CD4-positive, alpha-beta T cell (primary cell): ENCODE measurements at regions not wholly inside any gene's neighbourhood (a gene's known extent, or its start where the extent isn't known, plus 50 kb on each side); places are given as distances from the start of the nearest gene placed in this dataset.

Experiments
- ATAC-seq: fragments of 200-7000 bp; cut with Tn5 transposase; one replicate; pipeline ENCODE4 v1.10.0; 2022; ENCODE audit warnings: mild to moderate bottlenecking; ENCODE audit not compliant: poor library complexity
- CTCF ChIA-PET: fragments of 350-600 bp; sonication (Branson Sonifier 250); formaldehyde crosslinking; loops from one replicate; lab custom pipeline; 2021; ENCODE audit warnings: antibody characterized with exemption, inconsistent platforms; lab: Charles Lee
- POLR2A ChIA-PET: fragments of 350-600 bp; sonication (Branson Sonifier 250); formaldehyde crosslinking; loops from one replicate; lab custom pipeline; 2021; ENCODE audit warnings: antibody characterized with exemption, inconsistent platforms; lab: Charles Lee
- DNase-seq, 14 experiments: peaks; one replicate each; pipeline ENCODE4 v3.0.0-alpha.2; 2013 to 2020; ENCODE audit warnings: mixed read lengths in 2 of 14
- H3K27ac ChIP-seq, 2 donors: one replicate each; pipeline versions ENCODE4 v1.5.1 to v1.7.0; 2013; ENCODE audit warnings: low read length in 2 of 2, low read depth in 1 of 2, mild to moderate bottlenecking in 1 of 2
- H3K27me3 ChIP-seq, 2 experiments: 1 replicate in 1 of 2; 2 replicates in 1 of 2; pipeline versions ENCODE4 v1.6.1 to v1.7.0; 2013; ENCODE audit warnings: low read length in 2 of 2, control low read depth in 1 of 2, mild to moderate bottlenecking in 1 of 2, moderate library complexity in 1 of 2; ENCODE audit not compliant: insufficient read depth in 2 of 2, control insufficient read depth in 1 of 2
- H3K36me3 ChIP-seq: one replicate; pipeline ENCODE4 v1.6.1; 2013; ENCODE audit warnings: low read length, control low read depth; ENCODE audit not compliant: insufficient read depth
- H3K4me1 ChIP-seq: one replicate; pipeline ENCODE4 v1.6.1; 2013; ENCODE audit warnings: low read length, control low read depth; ENCODE audit not compliant: insufficient read depth
- H3K4me3 ChIP-seq: one replicate; pipeline ENCODE4 v1.5.1; 2013; ENCODE audit warnings: mild to moderate bottlenecking, low read length, moderate library complexity
- H3K9me3 ChIP-seq, 2 experiments: 1 replicate in 1 of 2; 2 replicates in 1 of 2; pipeline versions ENCODE4 v1.6.1 to v1.7.0; 2013; ENCODE audit warnings: low read length in 2 of 2, mild to moderate bottlenecking in 2 of 2, control low read depth in 1 of 2, moderate library complexity in 1 of 2; ENCODE audit not compliant: control insufficient read depth in 1 of 2, insufficient read depth in 1 of 2
- H3K27ac Mint-ChIP-seq: one replicate; pipeline ENCODE4 v1.8.0; 2020; ENCODE audit warnings: mixed read lengths
- H3K27me3 Mint-ChIP-seq: one replicate; pipeline ENCODE4 v1.8.0; 2021; ENCODE audit warnings: mixed read lengths
- H3K36me3 Mint-ChIP-seq: one replicate; pipeline ENCODE4 v1.8.0; 2021; ENCODE audit warnings: low read depth, mixed read lengths
- H3K4me1 Mint-ChIP-seq: one replicate; pipeline ENCODE4 v1.8.0; 2021; ENCODE audit warnings: low read depth, mixed read lengths
- H3K4me3 Mint-ChIP-seq: one replicate; pipeline ENCODE4 v1.8.0; 2020; ENCODE audit warnings: mild to moderate bottlenecking, mixed read lengths
- H3K9me3 Mint-ChIP-seq: one replicate; pipeline ENCODE4 v1.8.0; 2020; ENCODE audit warnings: mixed read lengths
- intact Hi-C, 2 experiments: fragments of 100-400 bp; cut with DNase I in 1 of 2; cut with micrococcal nuclease in 1 of 2; formaldehyde crosslinking; loops; one replicate each; pipeline versions ENCODE4 v1.15.1 to v1.9.0; 2023 to 2025; cut with DNase I, micrococcal nuclease
- TF ChIP-seq, protein P1 (sequence below): fragments of 200-600 bp; IDR thresholded peaks from one replicate; pipeline ENCODE4 v1.8.0; 2022; ENCODE audit warnings: antibody characterized with exemption, mild to moderate bottlenecking

DNA sequence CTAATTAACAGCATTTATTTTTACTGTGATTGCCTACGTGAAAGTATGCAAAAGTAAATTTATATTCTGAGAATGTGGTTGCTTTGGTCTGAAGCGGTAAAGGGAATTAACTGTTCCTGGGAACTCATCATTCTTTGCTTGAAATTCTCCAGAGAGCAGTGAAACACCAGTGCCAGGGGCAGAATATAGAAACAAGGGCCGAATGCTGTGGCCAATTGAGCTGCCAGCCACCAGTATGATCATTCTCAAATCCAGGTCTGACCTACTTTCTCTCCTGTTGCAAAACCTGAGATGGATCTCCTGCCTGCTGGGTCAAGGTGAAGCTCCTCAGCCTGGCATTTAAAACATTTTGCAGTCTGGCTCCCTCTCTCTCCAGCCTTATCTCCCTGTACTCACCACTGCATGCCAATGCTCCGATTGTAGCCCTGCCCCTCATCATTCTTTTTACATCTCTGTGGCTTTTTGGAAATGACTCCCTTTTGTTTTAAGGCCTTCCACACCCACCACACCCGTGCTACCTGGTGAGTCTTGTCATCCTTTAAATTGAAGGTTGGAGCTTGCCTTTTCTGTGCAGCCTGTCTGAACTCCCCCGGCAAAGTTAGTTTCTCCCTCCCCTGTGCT, 94.5 kb upstream of the TMEM178A start:
- Mint-ChIP-seq H3K36me3 (no peaks in the 10 kb centered on the region), H3K9me3 (peaks cover 2% of the 10 kb centered on the region), H3K27me3 (no peaks in the 10 kb centered on the region), H3K4me1 (no peaks in the 10 kb centered on the region), H3K27ac (no peak overlapping the region), H3K4me3 (no peak overlapping the region)
- DNase-seq (no peak), ATAC-seq (no peak)
- ChIA-PET CTCF (interaction anchor here (0.6 kb wide), 1 partner anchor 1429 kb away, joined by 3 read pairs; no protein-coding TSS in a partner anchor), POLR2A (no interaction called here)
- Histone ChIP-seq H3K9me3 (no peaks in the 10 kb centered on the region), H3K27ac (no peak overlapping the region), H3K4me1 (no peaks in the 10 kb centered on the region), H3K27me3 (no peaks in the 10 kb centered on the region), H3K4me3 (no peak overlapping the region), H3K36me3 (no peaks in the 10 kb centered on the region)
- intact Hi-C loops = no loop called here
- TF ChIP-seq, protein P1, sequence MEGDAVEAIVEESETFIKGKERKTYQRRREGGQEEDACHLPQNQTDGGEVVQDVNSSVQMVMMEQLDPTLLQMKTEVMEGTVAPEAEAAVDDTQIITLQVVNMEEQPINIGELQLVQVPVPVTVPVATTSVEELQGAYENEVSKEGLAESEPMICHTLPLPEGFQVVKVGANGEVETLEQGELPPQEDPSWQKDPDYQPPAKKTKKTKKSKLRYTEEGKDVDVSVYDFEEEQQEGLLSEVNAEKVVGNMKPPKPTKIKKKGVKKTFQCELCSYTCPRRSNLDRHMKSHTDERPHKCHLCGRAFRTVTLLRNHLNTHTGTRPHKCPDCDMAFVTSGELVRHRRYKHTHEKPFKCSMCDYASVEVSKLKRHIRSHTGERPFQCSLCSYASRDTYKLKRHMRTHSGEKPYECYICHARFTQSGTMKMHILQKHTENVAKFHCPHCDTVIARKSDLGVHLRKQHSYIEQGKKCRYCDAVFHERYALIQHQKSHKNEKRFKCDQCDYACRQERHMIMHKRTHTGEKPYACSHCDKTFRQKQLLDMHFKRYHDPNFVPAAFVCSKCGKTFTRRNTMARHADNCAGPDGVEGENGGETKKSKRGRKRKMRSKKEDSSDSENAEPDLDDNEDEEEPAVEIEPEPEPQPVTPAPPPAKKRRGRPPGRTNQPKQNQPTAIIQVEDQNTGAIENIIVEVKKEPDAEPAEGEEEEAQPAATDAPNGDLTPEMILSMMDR = no peak

DNA sequence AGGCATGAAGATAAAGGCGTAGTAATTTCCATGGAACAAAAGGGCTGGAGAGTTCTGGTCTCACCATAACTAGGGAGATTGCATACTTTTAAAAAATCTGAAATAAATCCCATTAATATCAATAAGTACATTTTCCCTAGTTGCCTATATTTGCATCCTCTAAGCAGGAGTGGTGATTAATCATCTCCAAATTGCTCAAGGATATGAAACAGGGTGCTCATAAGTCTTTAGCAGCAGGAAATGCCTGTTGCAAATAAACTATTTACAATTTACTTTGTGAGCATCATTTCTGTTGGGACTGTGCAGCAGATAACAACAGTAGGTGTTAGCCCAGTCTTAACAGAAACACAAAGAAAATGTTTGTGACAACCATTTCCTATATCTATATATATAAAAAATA, 92.4 kb upstream of the TMEM178A start:
- no peak overlapping the region for H3K4me3 ChIP-seq
- TF ChIP-seq, protein P1 = no peak
- intact Hi-C loops = no loop called here
- POLR2A ChIA-PET = no interaction called here
- Mint-ChIP-seq H3K27me3 (no peaks in the 10 kb centered on the region), H3K9me3 (peaks cover 3% of the 10 kb centered on the region), H3K27ac (no peak overlapping the region), H3K4me3 (no peak overlapping the region), H3K4me1 (no peaks in the 10 kb centered on the region), H3K36me3 (no peaks in the 10 kb centered on the region)
- no peaks in the 10 kb centered on the region for H3K4me1 ChIP-seq
- CTCF ChIA-PET = interaction anchor here (0.6 kb wide), 1 partner anchor 281 kb away, joined by 3 read pairs; no protein-coding TSS in a partner anchor
- H3K27ac ChIP-seq = no peak overlapping the region
- ATAC-seq (no peak), DNase-seq (no peak)
- H3K9me3 ChIP-seq = no peaks in the 10 kb centered on the region
- no peaks in the 10 kb centered on the region for H3K27me3 ChIP-seq
- no peaks in the 10 kb centered on the region for H3K36me3 ChIP-seq

DNA sequence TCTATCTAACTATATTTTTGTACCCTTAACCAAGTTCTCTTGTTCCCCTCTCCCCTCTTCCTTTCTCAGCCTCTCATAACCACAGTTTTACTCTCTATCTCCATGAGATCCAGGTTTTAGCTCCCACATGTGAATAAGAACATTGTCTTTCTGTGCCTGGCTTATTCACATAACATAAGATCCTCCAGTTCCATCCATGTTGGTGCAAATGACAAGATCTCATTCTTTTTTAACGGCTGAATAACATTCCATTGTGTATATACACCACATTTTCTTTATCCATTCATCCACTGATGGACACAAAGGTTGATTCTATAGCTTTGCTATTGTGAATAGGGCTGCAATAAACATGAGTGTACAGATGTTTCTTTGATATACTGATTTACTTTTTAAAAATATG, 83.9 kb upstream of the TMEM178A start:
- no peak for ATAC-seq
- intact Hi-C loops = no loop called here
- Mint-ChIP-seq H3K4me3 (no peak overlapping the region), H3K36me3 (no peaks in the 10 kb centered on the region), H3K27me3 (no peaks in the 10 kb centered on the region), H3K4me1 (no peaks in the 10 kb centered on the region), H3K27ac (no peak overlapping the region), H3K9me3 (peaks cover 6% of the 10 kb centered on the region)
- Histone ChIP-seq H3K36me3 (no peaks in the 10 kb centered on the region), H3K27me3 (no peaks in the 10 kb centered on the region), H3K4me3 (no peak overlapping the region), H3K4me1 (no peaks in the 10 kb centered on the region), H3K27ac (no peak overlapping the region), H3K9me3 (peaks cover 0 to 13% of the 10 kb centered on the region in 2 experiments)
- POLR2A ChIA-PET = no interaction called here
- no peak for DNase-seq
- CTCF ChIA-PET = no interaction called here
- TF ChIP-seq, protein P1 = no peak
